SK-N-SH (cell line): ENCODE measurements at regions not wholly inside any gene's neighbourhood (a gene's known extent, or its start where the extent isn't known, plus 50 kb on each side); places are given as distances from the start of the nearest gene placed in this dataset.

Experiments
- CTCF ChIA-PET: fragments of 300-600, 350-600 bp; formaldehyde crosslinking; extraction: SDS; loops from one replicate; lab custom pipeline; 2021; lab: Yijun Ruan, JAX
- POLR2A ChIA-PET: fragments of 350-600 bp; sonication (Branson Sonifier 250); formaldehyde crosslinking; extraction: SDS; loops from one replicate; lab custom pipeline; 2020; ENCODE audit warnings: antibody characterized with exemption, inconsistent platforms; lab: Yijun Ruan, JAX
- DNase-seq: peaks from one replicate; pipeline ENCODE4 v3.0.0; 2012
- H2AFZ ChIP-seq: fragments of 200-600 bp; sonication (generic); 2 replicates; pipeline ENCODE4 v1.8.1; 2016; ENCODE audit warnings: antibody characterized with exemption, mild to moderate bottlenecking, low read depth
- H3F3A ChIP-seq: fragments of 200-600 bp; sonication (generic); replicated peaks from 2 replicates; pipeline ENCODE3; 2016; ENCODE audit warnings: antibody characterized with exemption, mild to moderate bottlenecking; ENCODE audit not compliant: insufficient read depth
- H3K27ac ChIP-seq, 2 experiments: fragments of 200-500 bp in 1 of 2; fragments of 200-600 bp in 1 of 2; sonication (Bioruptor generic) in 1 of 2; sonication (generic), shearing (Covaris generic) in 1 of 2; 2 replicates each; pipeline versions ENCODE4 v1.5.1 to v1.6.1; 2014 to 2016; ENCODE audit warnings: low read depth in 2 of 2, inconsistent platforms in 1 of 2, low read length in 1 of 2, mild to moderate bottlenecking in 1 of 2, mixed read lengths in 1 of 2
- H3K27me3 ChIP-seq: fragments of 200-600 bp; sonication (generic), shearing (Covaris generic); 2 replicates; pipeline ENCODE4 v1.6.1; 2016; ENCODE audit warnings: mixed run types; ENCODE audit not compliant: insufficient read depth
- H3K36me3 ChIP-seq, 2 experiments: fragments of 200-500 bp in 1 of 2; fragments of 200-600 bp in 1 of 2; sonication (Bioruptor generic) in 1 of 2; sonication (generic) in 1 of 2; replicated peaks in 1 of 2; 2 replicates each; pipeline versions ENCODE3 to v1.5.1; 2014 to 2016; ENCODE audit warnings: low read length in 1 of 2, mild to moderate bottlenecking in 1 of 2; ENCODE audit not compliant: insufficient read depth in 2 of 2, control insufficient read depth in 1 of 2
- H3K4me1 ChIP-seq, 2 experiments: fragments of 200-500 bp in 1 of 2; fragments of 200-600 bp in 1 of 2; sonication (Bioruptor generic) in 1 of 2; sonication (generic), shearing (Covaris generic) in 1 of 2; 2 replicates each; pipeline versions ENCODE4 v1.5.1 to v1.6.1; 2014 to 2016; ENCODE audit warnings: low read depth in 1 of 2, low read length in 1 of 2, mixed run types in 1 of 2; ENCODE audit not compliant: insufficient read depth in 2 of 2, control insufficient read depth in 1 of 2
- H3K4me2 ChIP-seq: fragments of 200-600 bp; sonication (generic), shearing (Covaris generic); 2 replicates; pipeline ENCODE4 v1.6.1; 2017; ENCODE audit warnings: mixed run types
- H3K4me3 ChIP-seq, 2 experiments: fragments of 200-500 bp in 1 of 2; fragments of 200-600 bp in 1 of 2; sonication (Bioruptor generic) in 1 of 2; sonication (generic), shearing (Covaris generic) in 1 of 2; 2 replicates each; pipeline versions ENCODE4 v1.5.1 to v1.8.1; 2014 to 2016; ENCODE audit warnings: low read depth in 2 of 2, inconsistent platforms in 1 of 2, low read length in 1 of 2, mild to moderate bottlenecking in 1 of 2, mixed read lengths in 1 of 2, moderate library complexity in 1 of 2
- H3K79me2 ChIP-seq: fragments of 200-600 bp; sonication (generic); 2 replicates; pipeline ENCODE4 v1.8.1; 2017; ENCODE audit warnings: mild to moderate bottlenecking; ENCODE audit not compliant: insufficient read depth
- H3K9ac ChIP-seq: fragments of 200-600 bp; sonication (generic); 2 replicates; pipeline ENCODE4 v1.6.1; 2017; ENCODE audit warnings: mixed run types
- H3K9me2 ChIP-seq: fragments of 200-600 bp; sonication (generic); 2 replicates; pipeline ENCODE4 v1.6.1; 2017; ENCODE audit warnings: mixed run types
- H3K9me3 ChIP-seq: fragments of 200-600 bp; sonication (generic); 2 replicates; pipeline ENCODE4 v1.6.1; 2017; ENCODE audit warnings: mixed run types, mild to moderate bottlenecking, moderate library complexity
- H4K20me1 ChIP-seq: fragments of 200-600 bp; sonication (generic); 2 replicates; pipeline ENCODE4 v1.6.1; 2017; ENCODE audit warnings: mild to moderate bottlenecking, mixed run types; ENCODE audit not compliant: insufficient read depth
- CHD2 ChIP-seq: fragments of 150-350 bp; IDR thresholded peaks from 2 replicates; pipeline ENCODE4 v1.6.1; 2018; ENCODE audit warnings: low read length; ENCODE audit not compliant: partially characterized antibody
- CTCF ChIP-seq: fragments of 200-600 bp; sonication (generic); IDR thresholded peaks from 2 replicates; pipeline ENCODE4 v1.6.1; 2017; ENCODE audit warnings: antibody characterized with exemption, mild to moderate bottlenecking, moderate library complexity
- ELF1 ChIP-seq: IDR thresholded peaks from 2 replicates; pipeline ENCODE4 v1.4.0; 2012
- FOXM1 ChIP-seq: IDR thresholded peaks from 2 replicates; pipeline ENCODE4 v1.4.0; 2012; ENCODE audit warnings: low read depth, mild to moderate bottlenecking
- NRF1 ChIP-seq: IDR thresholded peaks from 2 replicates; pipeline ENCODE4 v1.6.1; 2012; ENCODE audit warnings: low read depth, mild to moderate bottlenecking, low read length
- RAD21 ChIP-seq: IDR thresholded peaks from 2 replicates; pipeline ENCODE4 v1.6.1; 2012; ENCODE audit warnings: mild to moderate bottlenecking, low read length
- RCOR1 ChIP-seq: fragments of 150-350 bp; IDR thresholded peaks from 2 replicates; pipeline ENCODE4 v1.6.1; 2017; ENCODE audit warnings: antibody characterized with exemption, low read length
- REST ChIP-seq: IDR thresholded peaks from 2 replicates; pipeline ENCODE4 v1.6.1; 2012; ENCODE audit warnings: mild to moderate bottlenecking, low read depth, low read length, moderate library complexity
- RFX5 ChIP-seq: IDR thresholded peaks from 2 replicates; pipeline ENCODE4 v1.6.1; 2012; ENCODE audit warnings: mild to moderate bottlenecking, improper control_type of control experiment, low read length
- ZBTB33 ChIP-seq: IDR thresholded peaks from 2 replicates; pipeline ENCODE4 v1.4.0; 2012; ENCODE audit warnings: low read depth, borderline replicate concordance
- WGBS: methylation state at CpG from one replicate; pipeline ENCODE4 v1.1.6; 2017; ENCODE audit warnings: low lambda C conversion rate; 5-methylcytosine and 5-hydroxymethylcytosine counted together

- POLR2A ChIA-PET, result no interaction called here
These were observed 962.9 kb upstream of the FANCL start for GRCh38 chr2:59204040-59204439.

More at GRCh38 chr2:59204040-59204439, 962.9 kb upstream of the FANCL start:
- no peaks in the 10 kb centered on the region for H3K9me2 ChIP-seq
- WGBS, result 3% methylated on average over 1 of the region's 1 CpG
- no peaks in the 10 kb centered on the region for H3K79me2 ChIP-seq
- no peaks in the 10 kb centered on the region for H3K27me3 ChIP-seq
- H3K36me3 ChIP-seq, result no peaks in the 10 kb centered on the region
- no peak overlapping the region for H3K9ac ChIP-seq
- H3K4me3 ChIP-seq, result no peak overlapping the region
- TF ChIP-seq CTCF, result no peak
- no peak for TF ChIP-seq RCOR1
- TF ChIP-seq ELF1, result no peak
- TF ChIP-seq RAD21, result no peak
- TF ChIP-seq RFX5, result no peak
- no peak for TF ChIP-seq FOXM1
- no peak for TF ChIP-seq CHD2
- no peak for TF ChIP-seq NRF1
- TF ChIP-seq ZBTB33, result no peak
- no peak for TF ChIP-seq REST
- no peaks in the 10 kb centered on the region for H3K9me3 ChIP-seq
- no peak overlapping the region for H3K4me2 ChIP-seq
- H3F3A ChIP-seq, result no peaks in the 10 kb centered on the region
- H3K27ac ChIP-seq, result no peak overlapping the region
- DNase-seq, result no peak
- no peak overlapping the region for H2AFZ ChIP-seq
- H3K4me1 ChIP-seq, result no peaks in the 10 kb centered on the region
- H4K20me1 ChIP-seq, result no peaks in the 10 kb centered on the region
- CTCF ChIA-PET, result interaction anchor here (1.0 kb wide), 1 partner anchor 10 kb away, joined by 3 read pairs; no protein-coding TSS in a partner anchor
